ENCODE measurements at regions not wholly inside any gene's neighbourhood (a gene's known extent, or its start where the extent isn't known, plus 50 kb on each side); places are given as distances from the start of the nearest gene placed in this dataset.
"Not testable (repeated sequence)": the region's sequence is repeated elsewhere in the genome, so short reads cannot be mapped to it uniquely, and the experiment has no call there.

DNA sequence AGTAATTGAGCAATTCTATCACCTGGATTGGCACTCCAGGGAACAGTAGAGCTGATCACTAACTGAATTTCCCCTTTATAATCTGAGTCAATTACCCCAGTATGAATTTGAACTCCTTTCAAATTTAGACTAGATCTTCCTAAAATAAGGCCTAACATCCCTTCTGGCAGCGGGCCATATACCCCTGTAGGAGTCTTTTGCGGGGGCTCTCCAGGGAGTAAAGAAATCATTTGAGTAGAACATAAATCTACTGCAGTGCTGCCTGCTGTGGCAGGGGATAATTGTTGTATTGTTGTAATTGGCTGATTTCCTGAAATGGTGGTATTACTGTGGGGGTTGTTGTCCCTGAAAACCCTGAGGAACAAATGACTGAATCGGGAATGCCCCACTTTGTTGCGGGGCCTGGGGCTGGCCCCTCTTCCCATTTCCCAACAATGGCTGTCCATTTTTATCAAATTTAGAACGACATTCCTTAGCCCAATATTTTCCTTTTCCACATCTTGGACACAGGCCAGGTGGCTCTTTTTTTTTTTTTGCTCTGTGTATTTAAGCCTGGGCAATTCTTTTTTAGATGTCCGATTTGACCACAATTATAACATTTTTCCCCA lies 217.4 kb downstream of the ADRA2C start:
- TF ChIP-seq, protein P1, sequence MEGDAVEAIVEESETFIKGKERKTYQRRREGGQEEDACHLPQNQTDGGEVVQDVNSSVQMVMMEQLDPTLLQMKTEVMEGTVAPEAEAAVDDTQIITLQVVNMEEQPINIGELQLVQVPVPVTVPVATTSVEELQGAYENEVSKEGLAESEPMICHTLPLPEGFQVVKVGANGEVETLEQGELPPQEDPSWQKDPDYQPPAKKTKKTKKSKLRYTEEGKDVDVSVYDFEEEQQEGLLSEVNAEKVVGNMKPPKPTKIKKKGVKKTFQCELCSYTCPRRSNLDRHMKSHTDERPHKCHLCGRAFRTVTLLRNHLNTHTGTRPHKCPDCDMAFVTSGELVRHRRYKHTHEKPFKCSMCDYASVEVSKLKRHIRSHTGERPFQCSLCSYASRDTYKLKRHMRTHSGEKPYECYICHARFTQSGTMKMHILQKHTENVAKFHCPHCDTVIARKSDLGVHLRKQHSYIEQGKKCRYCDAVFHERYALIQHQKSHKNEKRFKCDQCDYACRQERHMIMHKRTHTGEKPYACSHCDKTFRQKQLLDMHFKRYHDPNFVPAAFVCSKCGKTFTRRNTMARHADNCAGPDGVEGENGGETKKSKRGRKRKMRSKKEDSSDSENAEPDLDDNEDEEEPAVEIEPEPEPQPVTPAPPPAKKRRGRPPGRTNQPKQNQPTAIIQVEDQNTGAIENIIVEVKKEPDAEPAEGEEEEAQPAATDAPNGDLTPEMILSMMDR (conservative IDR thresholded peaks at IDR 0.05; ENCODE audit: low read length), result not testable (repeated sequence)
- not testable (repeated sequence) for TF ChIP-seq EZH2phosphoT487 (IDR thresholded peaks at IDR 0.05; ENCODE audit: borderline replicate concordance)

Measured in Loucy (cell line).